ENCODE measurements at regions not wholly inside any gene's neighbourhood (a gene's known extent, or its start where the extent isn't known, plus 50 kb on each side); places are given as distances from the start of the nearest gene placed in this dataset.

GRCh38 chr2:223222397-223222796 lies 170.4 kb downstream of the KCNE4 start:
- H2AK9ac ChIP-seq (replicated peaks; ENCODE audit: low read depth, low read length, poor library complexity) = no peak overlapping the region
- no peak for ATAC-seq (ENCODE audit: low read depth)
- H3K56ac ChIP-seq (ENCODE audit: extremely low read depth, insufficient read depth, low read length) = no peak overlapping the region
- H3K79me1 ChIP-seq (ENCODE audit: low read depth in 1 of 2, low read length in 2 of 2) = no peaks in the 10 kb centered on the region
- H3K9me1 ChIP-seq (ENCODE audit: insufficient read depth, low read length) = no peaks in the 10 kb centered on the region
- no peak overlapping the region for H3K4me2 ChIP-seq (ENCODE audit: low read depth, low read length)
- no peaks in the 10 kb centered on the region for H3K36me3 ChIP-seq (ENCODE audit: control insufficient read depth, insufficient read depth, low read length)
- H3K4me3 ChIP-seq (ENCODE audit: insufficient read depth, low read depth, low read length) = no peak overlapping the region
- H2BK5ac ChIP-seq (ENCODE audit: low read depth, low read length, poor library complexity, severe bottlenecking) = no peak overlapping the region
- no TSS peak for BruUV-seq (replicated peaks)
- H3K9me3 ChIP-seq (ENCODE audit: control insufficient read depth, insufficient read depth, low read length) = no peaks in the 10 kb centered on the region
- H2AK5ac ChIP-seq (ENCODE audit: low read depth, low read length) = no peak overlapping the region
- ChIA-PET POLR2A (ENCODE audit: unreplicated experiment) (no interaction called here), CTCF (no interaction called here)
- H2BK15ac ChIP-seq (ENCODE audit: low read depth, low read length) = no peak overlapping the region
- H2AFZ ChIP-seq (replicated peaks; ENCODE audit: low read length, poor library complexity) = no peak overlapping the region
- no peak overlapping the region for H2BK20ac ChIP-seq (ENCODE audit: low read depth, low read length)
- no peak overlapping the region for H3K27ac ChIP-seq (ENCODE audit: insufficient read depth, low read length)
- H2BK120ac ChIP-seq (ENCODE audit: low read depth, low read length) = no peak overlapping the region
- H3K14ac ChIP-seq (replicated peaks; ENCODE audit: low read depth, low read length) = no peak overlapping the region
- no peaks in the 10 kb centered on the region for H3K4me1 ChIP-seq (ENCODE audit: control insufficient read depth, insufficient read depth, low read length)
- no peak overlapping the region for H3K4ac ChIP-seq (ENCODE audit: low read depth, low read length)
- no peaks in the 10 kb centered on the region for H4K20me1 ChIP-seq (ENCODE audit: insufficient read depth, low read length)
- no peak overlapping the region for H4K91ac ChIP-seq (ENCODE audit: insufficient read depth, low read depth, low read length)
- DNase-seq = no peak
- no peak overlapping the region for H4K5ac ChIP-seq (ENCODE audit: low read depth, low read length)
- no peak overlapping the region for H3K18ac ChIP-seq (ENCODE audit: low read depth, low read length)
- no CpG with 5 or more reads among the region's 2 CpGs for WGBS, 2 experiments (ENCODE audit: extremely low coverage in 2 of 2, insufficient read length in 1 of 2)
- H3K9ac ChIP-seq (ENCODE audit: low read depth, low read length) = no peak overlapping the region
- dilution Hi-C loops (cut with HindIII; ENCODE audit: low sequenced_read_pairs, unreplicated experiment) (no loop called here), intact Hi-C loops (cut with micrococcal nuclease) (no loop called here), in situ Hi-C loops (cut with MboI; ENCODE audit: low sequenced_read_pairs) (no loop called here)
- H3K23ac ChIP-seq (ENCODE audit: low read depth, low read length) = no peak overlapping the region
- peaks cover 2% of the 10 kb centered on the region; the same call in 1 of the 2 replicates for H3K27me3 ChIP-seq (ENCODE audit: control insufficient read depth, insufficient read depth, low read length)
- no peak overlapping the region for H4K8ac ChIP-seq (ENCODE audit: low read depth in 2 of 2, low read length in 2 of 2)
- TF ChIP-seq MAZ (IDR thresholded peaks at IDR 0.05; ENCODE audit: borderline replicate concordance, low read depth, low read length) (no peak), MAFK (IDR thresholded peaks at IDR 0.05; ENCODE audit: low read depth, low read length) (no peak), RCOR1 (IDR thresholded peaks at IDR 0.05; ENCODE audit: insufficient replicate concordance, low read length) (no peak), NFE2L2 (IDR thresholded peaks at IDR 0.05; ENCODE audit: low read depth, low read length) (no peak), POLR2A (IDR thresholded peaks at IDR 0.05; ENCODE audit: low read depth, low read length) (no peak), CHD1 (IDR thresholded peaks at IDR 0.05; ENCODE audit: low read depth, low read length) (no peak), SMC3 (IDR thresholded peaks at IDR 0.05; ENCODE audit: low read depth, low read length) (no peak), RFX5 (IDR thresholded peaks at IDR 0.05; ENCODE audit: low read depth, low read length) (no peak), BHLHE40 (IDR thresholded peaks at IDR 0.05; ENCODE audit: low read depth, low read length) (no peak), MXI1 (IDR thresholded peaks at IDR 0.05; ENCODE audit: borderline replicate concordance, low read depth, low read length) (no peak), CTCF (conservative IDR thresholded peaks at IDR 0.05; ENCODE audit: low read depth, low read length) (no peak)
- TF ChIP-seq, protein P1, sequence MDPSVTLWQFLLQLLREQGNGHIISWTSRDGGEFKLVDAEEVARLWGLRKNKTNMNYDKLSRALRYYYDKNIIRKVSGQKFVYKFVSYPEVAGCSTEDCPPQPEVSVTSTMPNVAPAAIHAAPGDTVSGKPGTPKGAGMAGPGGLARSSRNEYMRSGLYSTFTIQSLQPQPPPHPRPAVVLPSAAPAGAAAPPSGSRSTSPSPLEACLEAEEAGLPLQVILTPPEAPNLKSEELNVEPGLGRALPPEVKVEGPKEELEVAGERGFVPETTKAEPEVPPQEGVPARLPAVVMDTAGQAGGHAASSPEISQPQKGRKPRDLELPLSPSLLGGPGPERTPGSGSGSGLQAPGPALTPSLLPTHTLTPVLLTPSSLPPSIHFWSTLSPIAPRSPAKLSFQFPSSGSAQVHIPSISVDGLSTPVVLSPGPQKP (IDR thresholded peaks at IDR 0.05; ENCODE audit: borderline replicate concordance, low read depth, low read length) = no peak

Data from IMR-90 (cell line).